ENCODE measurements at regions not wholly inside any gene's neighbourhood (a gene's known extent, or its start where the extent isn't known, plus 50 kb on each side); places are given as distances from the start of the nearest gene placed in this dataset.

- peak; percentile 16; the same call in 1 of the 2 replicates for TF ChIP-seq CTCF (CRISPR knock-in tag; IDR thresholded peaks at IDR 0.05)
- no peak for TF ChIP-seq ZNF7 (CRISPR knock-in tag; IDR thresholded peaks at IDR 0.05)
- H3K4me1 ChIP-seq (ENCODE audit: insufficient read depth, low read length), result no peaks in the 10 kb centered on the region
- CTCF ChIA-PET (ENCODE audit: low intra/inter-chr PET ratio, low total read pairs), result no interaction called here
- H3K4me3 ChIP-seq (replicated peaks in 1 of 3; ENCODE audit: insufficient read depth in 1 of 3, low read depth in 2 of 3, low read length in 3 of 3), result no peak overlapping the region
- no peak overlapping the region for H3K9ac ChIP-seq (ENCODE audit: insufficient read depth, low read depth, low read length)
- FAIRE-seq (no peak), ATAC-seq (no peak), DNase-seq (ENCODE audit: low spot score) (no peak)
- H3K27me3 ChIP-seq (ENCODE audit: control insufficient read depth in 1 of 2, insufficient read depth in 2 of 2, low read length in 2 of 2), result no peaks in the 10 kb centered on the region
- POLR2A ChIA-PET, result no interaction called here
- H3K9me3 ChIP-seq (ENCODE audit: low read length), result no peaks in the 10 kb centered on the region
- intact Hi-C loops (cut with micrococcal nuclease; ENCODE audit: unreplicated experiment), result no loop called here
- H3K4me2 ChIP-seq (ENCODE audit: low read depth, low read length), result no peak overlapping the region
- no peak overlapping the region for H2AFZ ChIP-seq (ENCODE audit: low read length)
- H3K27ac ChIP-seq (ENCODE audit: extremely low read length, insufficient read depth, low read length), result no peak overlapping the region
- BruUV-seq (replicated peaks), result no TSS peak
- WGBS (ENCODE audit: low lambda C conversion rate), result 89% methylated on average over 1 of the region's 2 CpGs
- 0 out of 2 replicates have a peak, but pooled peaks cover 6% of the 10 kb centered on the region for H4K20me1 ChIP-seq (ENCODE audit: insufficient read depth, low read length)
- in situ Hi-C loops (cut with HindIII; ENCODE audit: extremely low pct_ligation_motif_present, low pct_unique_long_range_greater_than_20kb), result no loop called here
- no peaks in the 10 kb centered on the region for H3K79me2 ChIP-seq (ENCODE audit: insufficient read depth, low read length)
- no peaks in the 10 kb centered on the region for H3K36me3 ChIP-seq (replicated peaks in 1 of 2; ENCODE audit: control insufficient read depth in 1 of 2, insufficient read depth in 2 of 2, low read length in 2 of 2)
Observed at GRCh38 chr6:120077489-120077888, 727.9 kb upstream of the MAN1A1 start.

- POLR2A ChIA-PET, result no interaction called here
- 0 out of 2 replicates have a peak, but pooled peaks cover 11% of the 10 kb centered on the region for H3K9me3 ChIP-seq (ENCODE audit: low read length)
- intact Hi-C loops (cut with micrococcal nuclease; ENCODE audit: unreplicated experiment) (no loop called here), in situ Hi-C loops (cut with HindIII; ENCODE audit: extremely low pct_ligation_motif_present, low pct_unique_long_range_greater_than_20kb) (no loop called here)
- no peak overlapping the region for H3K4me3 ChIP-seq (replicated peaks in 1 of 3; ENCODE audit: insufficient read depth in 1 of 3, low read depth in 2 of 3, low read length in 3 of 3)
- TF ChIP-seq ONECUT2 (CRISPR knock-in tag; IDR thresholded peaks at IDR 0.05) (no peak), ATF7 (IDR thresholded peaks at IDR 0.05) (0 out of 2 replicates have a peak, but pooled peaks have one; percentile 34), ATF7 (CRISPR knock-in tag; IDR thresholded peaks at IDR 0.05) (no peak)
- no peak overlapping the region for H3K9ac ChIP-seq (ENCODE audit: insufficient read depth, low read depth, low read length)
- no peaks in the 10 kb centered on the region for H3K27me3 ChIP-seq (ENCODE audit: control insufficient read depth in 1 of 2, insufficient read depth in 2 of 2, low read length in 2 of 2)
- 46% methylated on average over 1 of the region's 1 CpG for WGBS (ENCODE audit: low lambda C conversion rate)
- H4K20me1 ChIP-seq (ENCODE audit: insufficient read depth, low read length), result no peaks in the 10 kb centered on the region
- BruUV-seq (replicated peaks), result no TSS peak
- FAIRE-seq (no peak), DNase-seq (ENCODE audit: low spot score) (no peak), ATAC-seq (no peak)
- H3K36me3 ChIP-seq (replicated peaks in 1 of 2; ENCODE audit: control insufficient read depth in 1 of 2, insufficient read depth in 2 of 2, low read length in 2 of 2), result peaks cover 0 to 1% of the 10 kb centered on the region in 2 experiments; a peak in 1 of 5 replicates
- CTCF ChIA-PET (ENCODE audit: low intra/inter-chr PET ratio, low total read pairs), result no interaction called here
- H2AFZ ChIP-seq (ENCODE audit: low read length), result no peak overlapping the region
- H3K4me1 ChIP-seq (ENCODE audit: insufficient read depth, low read length), result no peaks in the 10 kb centered on the region
- no peak overlapping the region for H3K4me2 ChIP-seq (ENCODE audit: low read depth, low read length)
- H3K79me2 ChIP-seq (ENCODE audit: insufficient read depth, low read length), result no peaks in the 10 kb centered on the region
- H3K27ac ChIP-seq (ENCODE audit: extremely low read length, insufficient read depth, low read length), result no peak overlapping the region
Observed at GRCh38 chr6:120058410-120058809, 708.8 kb upstream of the MAN1A1 start.
